ENCODE measurements at regions not wholly inside any gene's neighbourhood (a gene's known extent, or its start where the extent isn't known, plus 50 kb on each side); places are given as distances from the start of the nearest gene placed in this dataset.

DNA sequence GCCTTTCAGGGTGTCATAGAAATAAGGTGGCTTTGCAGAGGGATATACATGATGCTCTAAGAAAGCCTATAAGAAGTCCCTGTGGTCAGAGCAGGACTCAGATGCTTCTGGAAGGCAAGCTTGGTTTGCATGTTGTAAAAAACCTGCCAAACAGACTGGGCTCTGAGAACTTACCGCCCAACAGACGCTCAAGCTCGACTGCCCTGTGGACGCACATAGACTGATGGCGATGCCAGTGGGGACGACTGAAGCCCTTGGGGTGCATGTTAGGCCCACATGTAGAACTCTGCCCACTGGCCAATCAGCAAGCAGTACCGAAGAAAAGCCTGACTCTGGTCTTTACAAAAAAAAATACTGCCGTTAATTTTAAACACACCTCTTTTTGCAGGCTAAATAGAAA, 133.8 kb downstream of the NAV1 start:
- Mint-ChIP-seq H3K27me3 (ENCODE audit: unreplicated experiment) (peaks cover 3% of the 10 kb centered on the region), H3K36me3 (ENCODE audit: low read depth, unreplicated experiment) (peaks cover 6% of the 10 kb centered on the region)

DNA sequence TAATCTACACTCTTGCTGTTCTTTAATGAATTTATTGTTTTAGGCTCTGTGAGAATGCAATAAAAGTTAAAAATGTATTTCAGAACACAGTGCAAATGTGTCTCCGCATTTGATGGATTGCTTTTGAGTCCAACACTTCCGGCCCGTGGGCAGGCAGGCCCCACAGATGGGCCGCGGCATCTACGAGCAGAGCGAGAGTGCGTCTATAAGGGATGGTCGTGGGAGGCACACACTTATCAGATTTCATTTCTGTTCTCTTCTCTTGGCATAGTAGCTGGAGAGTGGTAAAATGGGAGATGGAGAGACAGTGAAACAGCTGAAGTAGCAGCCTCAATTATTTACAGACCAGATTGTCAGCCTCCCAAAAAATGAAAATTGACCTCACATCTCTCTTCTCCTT, 134.2 kb downstream of the NAV1 start:
- no peak overlapping the region for H3K27ac Mint-ChIP-seq (ENCODE audit: unreplicated experiment)
- TF ChIP-seq, protein P1, sequence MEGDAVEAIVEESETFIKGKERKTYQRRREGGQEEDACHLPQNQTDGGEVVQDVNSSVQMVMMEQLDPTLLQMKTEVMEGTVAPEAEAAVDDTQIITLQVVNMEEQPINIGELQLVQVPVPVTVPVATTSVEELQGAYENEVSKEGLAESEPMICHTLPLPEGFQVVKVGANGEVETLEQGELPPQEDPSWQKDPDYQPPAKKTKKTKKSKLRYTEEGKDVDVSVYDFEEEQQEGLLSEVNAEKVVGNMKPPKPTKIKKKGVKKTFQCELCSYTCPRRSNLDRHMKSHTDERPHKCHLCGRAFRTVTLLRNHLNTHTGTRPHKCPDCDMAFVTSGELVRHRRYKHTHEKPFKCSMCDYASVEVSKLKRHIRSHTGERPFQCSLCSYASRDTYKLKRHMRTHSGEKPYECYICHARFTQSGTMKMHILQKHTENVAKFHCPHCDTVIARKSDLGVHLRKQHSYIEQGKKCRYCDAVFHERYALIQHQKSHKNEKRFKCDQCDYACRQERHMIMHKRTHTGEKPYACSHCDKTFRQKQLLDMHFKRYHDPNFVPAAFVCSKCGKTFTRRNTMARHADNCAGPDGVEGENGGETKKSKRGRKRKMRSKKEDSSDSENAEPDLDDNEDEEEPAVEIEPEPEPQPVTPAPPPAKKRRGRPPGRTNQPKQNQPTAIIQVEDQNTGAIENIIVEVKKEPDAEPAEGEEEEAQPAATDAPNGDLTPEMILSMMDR (IDR thresholded peaks at IDR 0.05; ENCODE audit: unreplicated experiment): no peak
- peaks cover 5% of the 10 kb centered on the region for H3K27me3 Mint-ChIP-seq (ENCODE audit: unreplicated experiment)
- H3K9me3 Mint-ChIP-seq (ENCODE audit: unreplicated experiment): no peaks in the 10 kb centered on the region
- DNase-seq (ENCODE audit: low spot score): no peak
- no peak overlapping the region for H3K4me3 Mint-ChIP-seq (ENCODE audit: unreplicated experiment)
- H3K4me1 Mint-ChIP-seq (ENCODE audit: unreplicated experiment): peaks cover 22% of the 10 kb centered on the region
- H3K36me3 Mint-ChIP-seq (ENCODE audit: low read depth, unreplicated experiment): peaks cover 6% of the 10 kb centered on the region

More for the DNA sequence above, 133.8 kb downstream of the NAV1 start:
- no peak for DNase-seq (ENCODE audit: low spot score)
- no peaks in the 10 kb centered on the region for H3K9me3 Mint-ChIP-seq (ENCODE audit: unreplicated experiment)
- peaks cover 22% of the 10 kb centered on the region for H3K4me1 Mint-ChIP-seq (ENCODE audit: unreplicated experiment)
- H3K27ac Mint-ChIP-seq (ENCODE audit: unreplicated experiment): no peak overlapping the region
- no peak overlapping the region for H3K4me3 Mint-ChIP-seq (ENCODE audit: unreplicated experiment)
- TF ChIP-seq, protein P1 (IDR thresholded peaks at IDR 0.05; ENCODE audit: unreplicated experiment): no peak

DNA sequence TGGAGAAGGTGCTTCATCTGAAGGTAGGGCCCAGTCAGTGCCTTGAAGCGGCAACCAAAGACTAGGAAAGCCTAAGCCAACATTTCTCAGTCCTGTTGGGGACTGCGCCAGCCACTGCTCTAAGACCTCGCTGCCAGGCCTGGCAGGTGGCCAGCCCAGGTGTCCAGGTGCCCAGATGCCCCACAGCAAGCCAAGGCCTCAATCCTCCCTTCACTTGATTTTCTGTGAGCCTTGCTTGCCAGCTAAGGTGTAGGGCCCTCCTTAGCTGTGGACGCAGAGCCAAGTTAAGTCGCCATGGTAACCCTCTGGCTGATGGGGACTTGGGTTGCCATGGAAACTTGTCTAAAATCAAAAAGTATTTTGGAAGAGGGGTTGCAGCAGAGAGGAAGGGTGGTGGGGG, 135.0 kb downstream of the NAV1 start:
- TF ChIP-seq, protein P1 (IDR thresholded peaks at IDR 0.05; ENCODE audit: unreplicated experiment): no peak
- Mint-ChIP-seq H3K27ac (ENCODE audit: unreplicated experiment) (no peak overlapping the region), H3K27me3 (ENCODE audit: unreplicated experiment) (peaks cover 5% of the 10 kb centered on the region), H3K9me3 (ENCODE audit: unreplicated experiment) (no peaks in the 10 kb centered on the region), H3K4me1 (ENCODE audit: unreplicated experiment) (peaks cover 22% of the 10 kb centered on the region), H3K36me3 (ENCODE audit: low read depth, unreplicated experiment) (peaks cover 10% of the 10 kb centered on the region), H3K4me3 (ENCODE audit: unreplicated experiment) (no peak overlapping the region)
- DNase-seq (ENCODE audit: low spot score): no peak

DNA sequence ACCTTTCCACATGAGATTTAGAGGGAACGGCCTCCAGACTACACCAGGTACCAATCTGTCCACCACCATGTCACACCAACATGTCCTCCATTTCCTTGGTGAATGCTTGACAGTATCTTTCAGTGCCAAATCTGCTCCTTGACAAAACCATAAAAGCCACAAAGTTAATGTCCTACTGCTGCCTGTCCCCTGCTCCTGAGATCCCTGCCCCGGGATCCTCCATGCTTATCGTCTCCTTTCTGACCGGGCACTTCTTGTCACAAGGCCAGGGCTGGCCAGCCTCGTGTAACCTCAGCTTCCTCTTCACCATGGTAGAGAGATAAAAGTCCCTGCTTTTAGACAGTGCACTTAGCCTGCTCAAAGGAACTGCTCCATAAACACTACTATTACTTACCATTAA, 136.2 kb downstream of the NAV1 start:
- H3K4me3 Mint-ChIP-seq (ENCODE audit: unreplicated experiment): no peak overlapping the region
- peaks cover 22% of the 10 kb centered on the region for H3K4me1 Mint-ChIP-seq (ENCODE audit: unreplicated experiment)
- TF ChIP-seq, protein P1 (IDR thresholded peaks at IDR 0.05; ENCODE audit: unreplicated experiment): no peak
- H3K9me3 Mint-ChIP-seq (ENCODE audit: unreplicated experiment): no peaks in the 10 kb centered on the region
- H3K27ac Mint-ChIP-seq (ENCODE audit: unreplicated experiment): peak overlapping the region; percentile 2
- H3K27me3 Mint-ChIP-seq (ENCODE audit: unreplicated experiment): peaks cover 5% of the 10 kb centered on the region
- peaks cover 13% of the 10 kb centered on the region for H3K36me3 Mint-ChIP-seq (ENCODE audit: low read depth, unreplicated experiment)
- no peak for DNase-seq (ENCODE audit: low spot score)

DNA sequence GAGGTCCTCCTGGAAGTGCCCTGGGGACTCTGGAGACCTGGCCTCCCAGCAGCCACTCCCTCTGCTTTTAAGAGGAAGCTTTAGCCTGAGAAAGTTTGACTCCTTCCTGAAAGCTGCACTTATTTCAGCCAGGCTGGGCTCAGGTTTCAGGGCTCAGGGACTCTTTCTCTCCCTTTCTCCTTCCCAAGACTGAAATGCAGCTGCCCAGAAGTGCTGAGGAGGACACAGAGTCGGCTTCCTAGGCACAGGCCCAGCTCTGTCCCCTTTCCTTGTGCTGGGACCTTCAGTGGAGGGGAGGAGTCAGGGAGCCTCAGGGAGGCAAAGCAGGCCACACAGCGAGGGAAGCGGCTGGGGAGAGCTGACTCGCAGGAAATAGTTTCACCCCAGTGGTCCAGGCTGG, 137.3 kb downstream of the NAV1 start:
- Mint-ChIP-seq H3K4me3 (ENCODE audit: unreplicated experiment) (peak overlapping the region; percentile 30), H3K27me3 (ENCODE audit: unreplicated experiment) (peaks cover 5% of the 10 kb centered on the region), H3K27ac (ENCODE audit: unreplicated experiment) (no peak overlapping the region), H3K9me3 (ENCODE audit: unreplicated experiment) (no peaks in the 10 kb centered on the region), H3K36me3 (ENCODE audit: low read depth, unreplicated experiment) (peaks cover 18% of the 10 kb centered on the region), H3K4me1 (ENCODE audit: unreplicated experiment) (peaks cover 27% of the 10 kb centered on the region)
- no peak for DNase-seq (ENCODE audit: low spot score)
- TF ChIP-seq, protein P1 (IDR thresholded peaks at IDR 0.05; ENCODE audit: unreplicated experiment): no peak
